Tibial artery (tissue), 4 donors: ENCODE measurements at regions not wholly inside any gene's neighbourhood (a gene's known extent, or its start where the extent isn't known, plus 50 kb on each side); places are given as distances from the start of the nearest gene placed in this dataset.

Experiments used
- DNase-seq, 2 donors: peaks; one replicate each; pipeline ENCODE4 v3.0.0-alpha.2; 2019
- H3K27ac ChIP-seq, 2 donors: fragments of 200-600 bp; sonication (generic) in 1 of 2; 1 replicate in 1 of 2; 2 replicates in 1 of 2; pipeline ENCODE4 v1.5.1; 2018 to 2019; ENCODE audit warnings: mild to moderate bottlenecking in 1 of 2
- H3K27me3 ChIP-seq, 2 donors: fragments of 200-600 bp; sonication (generic) in 1 of 2; one replicate each; pipeline versions ENCODE4 v1.5.1 to v1.6.0; 2016 to 2019
- H3K36me3 ChIP-seq, 3 donors: fragments of 200-600 bp; sonication (generic) in 2 of 3; one replicate each; pipeline ENCODE4 v1.5.1; 2016 to 2019; ENCODE audit warnings: mild to moderate bottlenecking in 2 of 3
- H3K4me1 ChIP-seq, 4 donors: fragments of 200-600 bp; sonication (generic) in 2 of 4; 1 replicate in 3 of 4; 2 replicates in 1 of 4; pipeline ENCODE4 v1.5.1; 2016 to 2019
- H3K4me3 ChIP-seq, 2 donors: fragments of 200-600 bp; sonication (generic) in 1 of 2; 1 replicate in 1 of 2; 2 replicates in 1 of 2; pipeline ENCODE4 v1.5.1; 2018 to 2019; ENCODE audit warnings: mild to moderate bottlenecking in 2 of 2
- H3K9me3 ChIP-seq, 3 donors: fragments of 200-600 bp; sonication (generic) in 1 of 3; one replicate each; pipeline ENCODE4 v1.5.1; 2016 to 2019
- CTCF ChIP-seq, 2 experiments: fragments of 200-600 bp in 1 of 2; fragments of 450-650 bp in 1 of 2; IDR thresholded peaks; one replicate each; pipeline ENCODE4 v1.5.1; 2017 to 2019; ENCODE audit warnings: antibody characterized with exemption in 2 of 2, mild to moderate bottlenecking in 1 of 2, moderate library complexity in 1 of 2
- intact Hi-C: fragments of 100-400 bp; cut with DNase I; formaldehyde crosslinking; loops from one replicate; pipeline ENCODE4 v1.15.0; 2023; ENCODE audit warnings: low total_unique reads

GRCh38 chr12:115404761-115405470 is 720.9 kb upstream of the TBX3 start:
- Histone ChIP-seq H3K4me3 (no peak overlapping the region), H3K9me3 (no peaks in the 10 kb centered on the region), H3K27me3 (no peaks in the 10 kb centered on the region), H3K4me1 (peaks cover 0 to 14% (median 6%) of the 10 kb centered on the region in 4 donors), H3K27ac (no peak overlapping the region), H3K36me3 (no peaks in the 10 kb centered on the region)
- intact Hi-C loops = no loop called here
- no peak for DNase-seq
- no peak for TF ChIP-seq CTCF (IDR thresholded peaks at IDR 0.05)

- intact Hi-C loops = no loop called here
- no peak for DNase-seq
These were observed 719.7 kb upstream of the TBX3 start for GRCh38 chr12:115403689-115404088.

GRCh38 chr12:115403253-115403652 is 719.3 kb upstream of the TBX3 start:
- Histone ChIP-seq H3K27ac (no peak overlapping the region), H3K27me3 (no peaks in the 10 kb centered on the region), H3K4me3 (no peak overlapping the region), H3K4me1 (peaks cover 0 to 14% (median 6%) of the 10 kb centered on the region in 4 donors), H3K36me3 (no peaks in the 10 kb centered on the region), H3K9me3 (no peaks in the 10 kb centered on the region)
- no peak for TF ChIP-seq CTCF (IDR thresholded peaks at IDR 0.05)
- DNase-seq = no peak
- intact Hi-C loops = no loop called here

More at GRCh38 chr12:115403689-115404088, 719.7 kb upstream of the TBX3 start:
- no peak for TF ChIP-seq CTCF (IDR thresholded peaks at IDR 0.05)
- Histone ChIP-seq H3K27ac (no peak overlapping the region), H3K4me3 (no peak overlapping the region), H3K9me3 (no peaks in the 10 kb centered on the region), H3K27me3 (no peaks in the 10 kb centered on the region), H3K4me1 (peaks cover 0 to 14% (median 6%) of the 10 kb centered on the region in 4 donors), H3K36me3 (no peaks in the 10 kb centered on the region)

GRCh38 chr12:115402443-115403180 is 718.6 kb upstream of the TBX3 start:
- intact Hi-C loops = no loop called here
- H3K9me3 ChIP-seq = no peaks in the 10 kb centered on the region
- peaks cover 0 to 14% (median 6%) of the 10 kb centered on the region in 4 donors for H3K4me1 ChIP-seq
- TF ChIP-seq CTCF (IDR thresholded peaks at IDR 0.05) = no peak
- no peaks in the 10 kb centered on the region for H3K27me3 ChIP-seq
- DNase-seq = no peak
- H3K27ac ChIP-seq = no peak overlapping the region
- no peak overlapping the region for H3K4me3 ChIP-seq
- H3K36me3 ChIP-seq = no peaks in the 10 kb centered on the region

GRCh38 chr12:115401761-115402160 is 717.8 kb upstream of the TBX3 start:
- Histone ChIP-seq H3K4me3 (no peak overlapping the region), H3K27ac (no peak overlapping the region), H3K36me3 (no peaks in the 10 kb centered on the region), H3K27me3 (no peaks in the 10 kb centered on the region), H3K9me3 (peaks cover 0 to 6% (median 3%) of the 10 kb centered on the region in 3 donors), H3K4me1 (peaks cover 0 to 14% (median 6%) of the 10 kb centered on the region in 4 donors)
- no peak for DNase-seq
- intact Hi-C loops = no loop called here
- no peak for TF ChIP-seq CTCF (IDR thresholded peaks at IDR 0.05)
